ENCODE measurements at regions not wholly inside any gene's neighbourhood (a gene's known extent, or its start where the extent isn't known, plus 50 kb on each side); places are given as distances from the start of the nearest gene placed in this dataset.

GRCh38 chr18:23320709-23321236 is 132.3 kb upstream of the RIOK3 start:
- TF ChIP-seq CTCF (conservative IDR thresholded peaks at IDR 0.05 in 1 of 2, IDR thresholded peaks at IDR 0.05 in 1 of 2; ENCODE audit: low read depth in 1 of 2, low read length in 2 of 2) (no peak), EZH2 (IDR thresholded peaks at IDR 0.05; ENCODE audit: low read length, missing control alignments) (no peak)
- Histone ChIP-seq H3K36me3 (ENCODE audit: control insufficient read depth, insufficient read depth, low read length) (no peaks in the 10 kb centered on the region), H3K9ac (ENCODE audit: insufficient read depth, low read length) (no peak overlapping the region), H3K79me2 (ENCODE audit: control insufficient read depth, insufficient read depth, low read length) (no peaks in the 10 kb centered on the region), H2AFZ (ENCODE audit: low read length) (no peak overlapping the region), H3K27me3 (ENCODE audit: control insufficient read depth, insufficient read depth, low read length) (no peaks in the 10 kb centered on the region), H3K9me3 (ENCODE audit: control insufficient read depth, insufficient read depth, low read depth, low read length) (no peaks in the 10 kb centered on the region), H3K27ac (ENCODE audit: insufficient read depth, low read length) (no peak overlapping the region), H3K4me3 (replicated peaks in 1 of 4; ENCODE audit: control extremely low read depth in 1 of 4, insufficient read depth in 1 of 4, low read depth in 3 of 4, low read length in 4 of 4) (no peak overlapping the region), H4K20me1 (ENCODE audit: control insufficient read depth, extremely low read depth, insufficient read depth, low read length) (no peaks in the 10 kb centered on the region), H3K4me2 (ENCODE audit: extremely low read depth, insufficient read depth, low read length) (no peak overlapping the region), H3K4me1 (ENCODE audit: control insufficient read depth, extremely low read depth, insufficient read depth, low read length) (no peaks in the 10 kb centered on the region)
- no peak for DNase-seq (ENCODE audit: low read depth in 2 of 2)

- no peaks in the 10 kb centered on the region for H3K79me2 ChIP-seq (ENCODE audit: control insufficient read depth, insufficient read depth, low read length)
- no peaks in the 10 kb centered on the region for H4K20me1 ChIP-seq (ENCODE audit: control insufficient read depth, extremely low read depth, insufficient read depth, low read length)
- no peak overlapping the region for H2AFZ ChIP-seq (ENCODE audit: low read length)
- H3K4me3 ChIP-seq (replicated peaks in 1 of 4; ENCODE audit: control extremely low read depth in 1 of 4, insufficient read depth in 1 of 4, low read depth in 3 of 4, low read length in 4 of 4), result no peak overlapping the region
- H3K27ac ChIP-seq (ENCODE audit: insufficient read depth, low read length), result no peak overlapping the region
- TF ChIP-seq EZH2 (IDR thresholded peaks at IDR 0.05; ENCODE audit: low read length, missing control alignments) (no peak), CTCF (conservative IDR thresholded peaks at IDR 0.05 in 1 of 2, IDR thresholded peaks at IDR 0.05 in 1 of 2; ENCODE audit: low read depth in 1 of 2, low read length in 2 of 2) (no peak)
- peak in 1 of 2 donors; percentile 70 for DNase-seq (ENCODE audit: low read depth in 2 of 2)
- no peak overlapping the region for H3K9ac ChIP-seq (ENCODE audit: insufficient read depth, low read length)
- no peaks in the 10 kb centered on the region for H3K9me3 ChIP-seq (ENCODE audit: control insufficient read depth, insufficient read depth, low read depth, low read length)
- H3K36me3 ChIP-seq (ENCODE audit: control insufficient read depth, insufficient read depth, low read length), result no peaks in the 10 kb centered on the region
- no peaks in the 10 kb centered on the region for H3K4me1 ChIP-seq (ENCODE audit: control insufficient read depth, extremely low read depth, insufficient read depth, low read length)
- H3K4me2 ChIP-seq (ENCODE audit: extremely low read depth, insufficient read depth, low read length), result no peak overlapping the region
- H3K27me3 ChIP-seq (ENCODE audit: control insufficient read depth, insufficient read depth, low read length), result no peaks in the 10 kb centered on the region
Measured at GRCh38 chr18:23321996-23322395, 131.1 kb upstream of the RIOK3 start.

GRCh38 chr18:23324056-23324811 is 128.9 kb upstream of the RIOK3 start:
- DNase-seq (ENCODE audit: low read depth in 2 of 2), result no peak
- H4K20me1 ChIP-seq (ENCODE audit: control insufficient read depth, extremely low read depth, insufficient read depth, low read length), result no peaks in the 10 kb centered on the region

More at GRCh38 chr18:23324056-23324811, 128.9 kb upstream of the RIOK3 start:
- Histone ChIP-seq H3K27ac (ENCODE audit: insufficient read depth, low read length) (no peak overlapping the region), H3K9me3 (ENCODE audit: control insufficient read depth, insufficient read depth, low read depth, low read length) (no peaks in the 10 kb centered on the region), H3K36me3 (ENCODE audit: control insufficient read depth, insufficient read depth, low read length) (no peaks in the 10 kb centered on the region), H3K27me3 (ENCODE audit: control insufficient read depth, insufficient read depth, low read length) (no peaks in the 10 kb centered on the region), H3K79me2 (ENCODE audit: control insufficient read depth, insufficient read depth, low read length) (no peaks in the 10 kb centered on the region), H3K9ac (ENCODE audit: insufficient read depth, low read length) (no peak overlapping the region), H3K4me1 (ENCODE audit: control insufficient read depth, extremely low read depth, insufficient read depth, low read length) (no peaks in the 10 kb centered on the region), H3K4me3 (replicated peaks in 1 of 4; ENCODE audit: control extremely low read depth in 1 of 4, insufficient read depth in 1 of 4, low read depth in 3 of 4, low read length in 4 of 4) (no peak overlapping the region), H3K4me2 (ENCODE audit: extremely low read depth, insufficient read depth, low read length) (no peak overlapping the region), H2AFZ (ENCODE audit: low read length) (no peak overlapping the region)
- TF ChIP-seq EZH2 (IDR thresholded peaks at IDR 0.05; ENCODE audit: low read length, missing control alignments), result no peak
- TF ChIP-seq CTCF (conservative IDR thresholded peaks at IDR 0.05 in 1 of 2, IDR thresholded peaks at IDR 0.05 in 1 of 2; ENCODE audit: low read depth in 1 of 2, low read length in 2 of 2), result no peak

All from fibroblast of lung (primary cell).